ENCODE measurements at regions not wholly inside any gene's neighbourhood (a gene's known extent, or its start where the extent isn't known, plus 50 kb on each side); places are given as distances from the start of the nearest gene placed in this dataset.
A peak's percentile ranks its signal among the peaks of the same experiment; 100 is the strongest.

- no peak overlapping the region for H3K4me3 Mint-ChIP-seq
- H3K27me3 Mint-ChIP-seq, result no peaks in the 10 kb centered on the region
- POLR2A ChIA-PET, result no interaction called here
- DNase-seq (no peak), ATAC-seq (ENCODE audit: low read depth) (no peak)
- peaks cover 6% of the 10 kb centered on the region for H3K4me1 Mint-ChIP-seq
- peaks cover 3% of the 10 kb centered on the region for H3K36me3 Mint-ChIP-seq
- H3K9me3 Mint-ChIP-seq, result peaks cover 2% of the 10 kb centered on the region
- no peak overlapping the region for H3K27ac Mint-ChIP-seq
Measured at GRCh38 chr2:172244419-172245130, 141.9 kb upstream of the DLX2 start.

DNA sequence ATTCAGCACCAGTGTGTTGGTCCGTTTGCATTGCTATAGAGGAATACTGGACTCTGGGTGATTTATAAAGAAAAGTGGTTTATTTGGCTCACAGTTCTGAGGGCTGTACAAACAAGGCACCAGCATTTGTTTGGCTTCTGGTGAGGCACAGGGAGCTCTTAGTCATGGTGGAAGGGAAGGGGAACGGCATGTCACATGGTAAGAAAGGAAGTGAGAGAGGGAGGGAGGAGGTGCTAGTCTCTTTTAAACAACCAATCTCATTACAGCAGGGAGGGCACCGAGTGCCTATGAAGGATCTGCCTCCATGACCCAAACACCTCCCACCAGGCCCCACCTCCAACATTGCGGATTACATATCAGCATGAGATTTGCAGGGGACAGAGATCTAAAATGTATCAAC lies 143.9 kb upstream of the DLX2 start:
- DNase-seq, result no peak
- Mint-ChIP-seq H3K4me1 (peaks cover 14% of the 10 kb centered on the region), H3K4me3 (no peak overlapping the region), H3K36me3 (peaks cover 3% of the 10 kb centered on the region), H3K27me3 (no peaks in the 10 kb centered on the region), H3K27ac (no peak overlapping the region), H3K9me3 (peaks cover 4% of the 10 kb centered on the region)
- peak; percentile 45 for ATAC-seq (ENCODE audit: low read depth)
- POLR2A ChIA-PET, result no interaction called here

DNA sequence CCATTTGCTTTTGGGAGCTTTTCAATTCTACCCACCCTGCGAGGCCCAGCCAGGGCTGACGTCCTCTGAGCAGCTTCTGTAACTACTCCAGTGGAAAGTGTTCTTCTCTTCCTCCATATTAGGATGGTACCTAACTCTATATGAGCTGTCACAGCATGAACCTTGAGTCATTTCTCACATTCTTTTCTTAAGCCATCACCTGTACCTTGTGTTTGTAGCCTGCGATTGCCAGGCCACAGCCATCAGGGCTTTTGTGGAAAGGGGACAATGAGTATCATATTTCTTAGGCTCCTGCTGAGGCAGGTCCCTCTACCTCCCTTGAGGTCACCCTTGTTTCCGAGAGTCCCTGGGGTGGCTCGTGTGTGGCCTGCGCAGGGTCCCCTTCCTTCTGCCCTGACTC lies 144.5 kb upstream of the DLX2 start:
- POLR2A ChIA-PET, result no interaction called here
- no peak for ATAC-seq (ENCODE audit: low read depth)
- no peak overlapping the region for H3K4me3 Mint-ChIP-seq

GRCh38 chr2:172248381-172248780 lies 145.7 kb upstream of the DLX2 start:
- POLR2A ChIA-PET, result no interaction called here
- Mint-ChIP-seq H3K4me3 (no peak overlapping the region), H3K27me3 (peaks cover 1% of the 10 kb centered on the region), H3K9me3 (peaks cover 4% of the 10 kb centered on the region), H3K36me3 (peaks cover 5% of the 10 kb centered on the region), H3K4me1 (peaks cover 29% of the 10 kb centered on the region), H3K27ac (no peak overlapping the region)
- DNase-seq, result no peak
- no peak for ATAC-seq (ENCODE audit: low read depth)

More for the DNA sequence above, 144.5 kb upstream of the DLX2 start:
- Mint-ChIP-seq H3K4me1 (peaks cover 19% of the 10 kb centered on the region), H3K27me3 (no peaks in the 10 kb centered on the region), H3K9me3 (peaks cover 4% of the 10 kb centered on the region), H3K36me3 (peaks cover 3% of the 10 kb centered on the region), H3K27ac (no peak overlapping the region)
- no peak for DNase-seq

DNA sequence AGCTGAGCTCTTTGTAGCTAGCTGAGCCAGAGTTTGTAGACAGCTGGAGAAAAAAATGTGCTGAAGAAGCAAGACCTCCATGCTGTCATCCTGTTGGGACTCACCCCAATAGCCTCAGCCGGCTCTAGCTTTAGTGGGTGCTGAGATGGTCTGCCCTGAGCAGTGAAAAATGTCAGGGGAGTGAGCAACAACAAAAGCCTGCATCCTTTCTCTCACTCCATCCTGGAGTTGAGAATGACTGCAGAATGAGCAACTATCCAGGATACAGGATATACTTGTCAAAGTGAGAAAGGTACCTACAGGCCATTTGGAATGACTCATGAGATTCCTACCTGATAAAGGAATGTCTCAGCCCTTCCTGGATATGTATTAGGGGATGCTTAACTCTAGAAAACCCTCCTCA lies 146.1 kb upstream of the DLX2 start:
- DNase-seq (no peak), ATAC-seq (ENCODE audit: low read depth) (no peak)
- Mint-ChIP-seq H3K27me3 (peaks cover 2% of the 10 kb centered on the region), H3K4me1 (peaks cover 34% of the 10 kb centered on the region), H3K9me3 (peaks cover 4% of the 10 kb centered on the region), H3K27ac (no peak overlapping the region), H3K36me3 (peaks cover 5% of the 10 kb centered on the region), H3K4me3 (no peak overlapping the region)
- POLR2A ChIA-PET, result interaction anchor here (0.7 kb wide), 1 partner anchor 41 kb away, joined by 3 read pairs; no protein-coding TSS in a partner anchor

DNA sequence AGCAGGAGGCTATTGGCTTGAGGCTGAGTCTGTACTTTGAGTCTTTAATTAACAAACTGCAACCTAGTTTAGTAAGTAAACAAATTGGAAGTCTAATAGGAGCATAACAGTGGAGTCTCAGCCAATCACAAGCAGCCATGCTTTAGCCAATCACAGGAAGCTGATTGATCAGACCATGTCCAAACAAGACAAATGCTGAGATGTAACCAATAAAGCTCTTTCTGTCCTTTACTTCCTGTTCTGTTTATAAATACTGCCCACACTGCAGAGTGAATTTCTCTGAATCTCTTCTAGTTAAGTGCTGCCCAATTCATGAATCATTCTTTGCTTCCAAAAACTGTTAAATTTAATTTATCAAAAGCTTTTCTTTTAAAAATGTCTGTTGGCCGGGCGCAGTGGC lies 146.6 kb upstream of the DLX2 start:
- Mint-ChIP-seq H3K27ac (no peak overlapping the region), H3K4me1 (peaks cover 36% of the 10 kb centered on the region), H3K4me3 (no peak overlapping the region), H3K9me3 (peaks cover 4% of the 10 kb centered on the region), H3K36me3 (peaks cover 5% of the 10 kb centered on the region), H3K27me3 (peaks cover 2% of the 10 kb centered on the region)
- no peak for DNase-seq
- POLR2A ChIA-PET, result interaction anchor here (0.7 kb wide), 1 partner anchor 41 kb away, joined by 3 read pairs; no protein-coding TSS in a partner anchor
- ATAC-seq (ENCODE audit: low read depth), result no peak

DNA sequence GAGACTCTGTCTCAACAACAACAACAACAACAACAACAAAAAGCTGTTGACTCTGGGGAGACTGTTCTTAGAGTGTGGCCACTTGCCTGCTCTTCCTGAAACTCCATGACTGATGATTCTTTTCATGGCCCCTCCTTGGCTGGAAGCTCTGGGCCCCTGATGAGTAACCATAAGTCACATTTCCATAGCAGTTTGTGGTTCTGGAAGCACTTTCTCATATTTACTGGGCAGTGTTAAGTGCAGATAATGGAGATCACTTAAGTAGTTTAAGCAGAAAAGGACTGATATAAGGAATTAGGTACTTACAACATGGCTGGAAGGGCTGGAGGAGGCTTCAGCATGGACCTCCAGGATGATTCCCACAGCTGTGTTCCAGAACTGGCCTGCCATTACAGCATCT lies 147.3 kb upstream of the DLX2 start:
- Mint-ChIP-seq H3K4me3 (no peak overlapping the region), H3K27me3 (peaks cover 2% of the 10 kb centered on the region), H3K27ac (no peak overlapping the region), H3K9me3 (peaks cover 4% of the 10 kb centered on the region), H3K4me1 (peaks cover 37% of the 10 kb centered on the region), H3K36me3 (peaks cover 5% of the 10 kb centered on the region)
- no peak for DNase-seq
- POLR2A ChIA-PET, result no interaction called here
- no peak for ATAC-seq (ENCODE audit: low read depth)

DNA sequence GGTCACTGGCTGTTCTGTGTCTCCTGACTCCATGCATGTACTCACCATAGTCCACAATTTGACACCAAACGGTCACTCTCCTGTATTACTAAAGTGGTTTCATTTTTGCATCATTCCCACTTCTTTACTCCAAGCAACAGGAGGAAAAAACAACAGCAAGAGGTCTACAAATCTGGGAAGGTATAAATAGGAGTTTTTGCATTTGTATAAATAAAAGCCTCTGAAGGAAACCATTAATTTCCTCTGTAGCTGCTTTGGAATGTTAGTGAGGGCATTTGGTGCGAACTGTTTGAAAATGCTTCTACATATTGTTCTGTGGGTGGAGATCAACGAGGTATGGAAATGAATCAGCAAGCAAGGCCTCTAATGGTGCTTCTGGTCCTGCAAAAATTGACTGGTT lies 148.5 kb upstream of the DLX2 start:
- H3K36me3 Mint-ChIP-seq, result peaks cover 5% of the 10 kb centered on the region
- H3K27ac Mint-ChIP-seq, result no peak overlapping the region
- ATAC-seq (ENCODE audit: low read depth) (no peak), DNase-seq (no peak)
- peaks cover 4% of the 10 kb centered on the region for H3K27me3 Mint-ChIP-seq
- POLR2A ChIA-PET, result no interaction called here
- peaks cover 37% of the 10 kb centered on the region for H3K4me1 Mint-ChIP-seq
- peaks cover 4% of the 10 kb centered on the region for H3K9me3 Mint-ChIP-seq
- H3K4me3 Mint-ChIP-seq, result no peak overlapping the region

DNA sequence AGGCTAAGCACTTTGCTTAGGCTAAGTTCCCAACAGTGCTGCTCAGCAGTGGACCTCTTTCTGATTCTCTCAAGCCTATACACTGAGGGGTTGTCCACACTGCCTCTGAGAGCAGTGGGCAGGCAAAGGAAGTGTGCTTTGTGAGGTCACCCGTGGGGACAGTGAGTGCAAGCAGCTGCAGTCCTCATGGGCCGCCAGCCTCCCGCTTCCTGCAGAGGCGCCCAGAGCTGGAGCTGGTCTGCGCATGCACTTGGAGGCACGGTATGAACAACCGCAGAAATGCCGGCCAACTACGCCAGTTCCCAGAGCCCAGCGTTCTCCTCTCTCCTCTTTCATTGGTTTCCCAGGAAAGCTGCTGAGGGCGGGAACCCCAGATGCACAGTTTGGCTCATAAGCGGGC lies 149.5 kb upstream of the DLX2 start:
- H3K4me1 Mint-ChIP-seq, result peaks cover 31% of the 10 kb centered on the region
- peaks cover 4% of the 10 kb centered on the region for H3K27me3 Mint-ChIP-seq
- DNase-seq (no peak), ATAC-seq (ENCODE audit: low read depth) (no peak)
- no peak overlapping the region for H3K27ac Mint-ChIP-seq
- POLR2A ChIA-PET, result interaction anchor here (1.1 kb wide), 1 partner anchor 29 kb away, joined by 3 read pairs; no protein-coding TSS in a partner anchor
- H3K36me3 Mint-ChIP-seq, result peaks cover 5% of the 10 kb centered on the region
- H3K9me3 Mint-ChIP-seq, result peaks cover 2% of the 10 kb centered on the region
- H3K4me3 Mint-ChIP-seq, result no peak overlapping the region

GRCh38 chr2:172253190-172254052 lies 150.7 kb upstream of the DLX2 start:
- POLR2A ChIA-PET, result no interaction called here
- Mint-ChIP-seq H3K27ac (peak overlapping the region; percentile 74), H3K36me3 (peaks cover 2% of the 10 kb centered on the region), H3K4me1 (peaks cover 31% of the 10 kb centered on the region), H3K9me3 (peaks cover 2% of the 10 kb centered on the region), H3K27me3 (peaks cover 8% of the 10 kb centered on the region), H3K4me3 (peak overlapping the region; percentile 64)
- peak; percentile 92 for ATAC-seq (ENCODE audit: low read depth)
- DNase-seq, result peak; percentile 38

DNA sequence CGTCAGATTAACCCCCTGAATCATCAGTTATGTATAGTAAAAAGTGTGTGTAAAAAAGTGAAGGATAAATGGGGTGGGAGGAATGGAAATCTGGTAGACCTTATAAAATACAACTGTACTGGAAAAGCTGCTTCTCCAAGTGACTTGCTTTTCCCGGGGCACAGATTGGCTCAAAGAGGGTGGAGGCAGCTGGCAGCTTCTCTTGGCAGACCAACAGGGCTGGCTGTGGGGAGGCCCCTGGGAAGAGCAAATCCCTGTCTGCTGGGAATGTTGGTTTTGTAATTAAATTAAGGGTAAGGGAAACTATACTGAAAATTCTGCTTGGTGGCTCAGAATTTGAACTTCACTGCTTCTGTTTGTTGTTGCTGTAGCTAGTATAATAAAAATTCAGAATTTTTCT lies 154.2 kb upstream of the DLX2 start:
- POLR2A ChIA-PET, result no interaction called here
- Mint-ChIP-seq H3K9me3 (no peaks in the 10 kb centered on the region), H3K36me3 (peaks cover 2% of the 10 kb centered on the region), H3K4me1 (peaks cover 22% of the 10 kb centered on the region), H3K27ac (no peak overlapping the region), H3K4me3 (no peak overlapping the region), H3K27me3 (peaks cover 13% of the 10 kb centered on the region)
- ATAC-seq (ENCODE audit: low read depth) (no peak), DNase-seq (no peak)

DNA sequence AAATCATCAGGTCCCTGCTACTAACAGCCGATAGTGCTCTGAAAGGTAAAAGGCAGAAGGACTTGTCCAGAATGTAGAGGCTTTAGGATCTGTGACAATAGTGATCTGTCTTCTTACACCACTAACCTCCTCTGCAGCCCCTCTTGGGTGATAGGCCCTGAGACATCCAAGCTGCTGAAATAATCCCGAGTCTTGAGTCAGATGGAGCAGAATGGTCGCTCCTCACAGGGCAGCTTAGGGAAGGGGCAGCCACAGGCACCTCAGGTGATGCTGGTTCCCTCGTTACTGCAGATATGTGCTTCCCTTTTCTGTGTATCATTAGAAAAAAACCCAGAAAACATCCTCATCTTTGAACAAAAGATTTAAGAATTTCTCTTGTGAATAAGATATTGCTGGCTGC lies 157.1 kb upstream of the DLX2 start:
- POLR2A ChIA-PET, result no interaction called here
- Mint-ChIP-seq H3K36me3 (no peaks in the 10 kb centered on the region), H3K4me3 (no peak overlapping the region), H3K27ac (no peak overlapping the region), H3K27me3 (peaks cover 11% of the 10 kb centered on the region), H3K4me1 (no peaks in the 10 kb centered on the region), H3K9me3 (peaks cover 1% of the 10 kb centered on the region)
- DNase-seq (no peak), ATAC-seq (ENCODE audit: low read depth) (no peak)

GRCh38 chr2:172260336-172260735 lies 157.6 kb upstream of the DLX2 start:
- POLR2A ChIA-PET, result no interaction called here
- peaks cover 11% of the 10 kb centered on the region for H3K27me3 Mint-ChIP-seq
- DNase-seq, result no peak
- H3K4me1 Mint-ChIP-seq, result no peaks in the 10 kb centered on the region
- no peak overlapping the region for H3K4me3 Mint-ChIP-seq
- no peaks in the 10 kb centered on the region for H3K36me3 Mint-ChIP-seq
- H3K27ac Mint-ChIP-seq, result no peak overlapping the region
- peaks cover 1% of the 10 kb centered on the region for H3K9me3 Mint-ChIP-seq
- no peak for ATAC-seq (ENCODE audit: low read depth)

- H3K27ac Mint-ChIP-seq, result no peak overlapping the region
- H3K4me1 Mint-ChIP-seq, result no peaks in the 10 kb centered on the region
- H3K4me3 Mint-ChIP-seq, result no peak overlapping the region
- peaks cover 1% of the 10 kb centered on the region for H3K36me3 Mint-ChIP-seq
- peaks cover 1% of the 10 kb centered on the region for H3K9me3 Mint-ChIP-seq
- H3K27me3 Mint-ChIP-seq, result peaks cover 9% of the 10 kb centered on the region
- no peak for DNase-seq
- ATAC-seq (ENCODE audit: low read depth), result no peak
- POLR2A ChIA-PET, result no interaction called here
Measured at GRCh38 chr2:172261292-172261691, 158.6 kb upstream of the DLX2 start.

Data from activated naive CD8-positive, alpha-beta T cell treated with anti-CD3 and anti-CD28 coated beads, Interleukin-2, amount 10 ng/mL, durations not matched to agents 7 days and 5 days (primary cell).